ENCODE measurements at regions not wholly inside any gene's neighbourhood (a gene's known extent, or its start where the extent isn't known, plus 50 kb on each side); places are given as distances from the start of the nearest gene placed in this dataset.

DNA sequence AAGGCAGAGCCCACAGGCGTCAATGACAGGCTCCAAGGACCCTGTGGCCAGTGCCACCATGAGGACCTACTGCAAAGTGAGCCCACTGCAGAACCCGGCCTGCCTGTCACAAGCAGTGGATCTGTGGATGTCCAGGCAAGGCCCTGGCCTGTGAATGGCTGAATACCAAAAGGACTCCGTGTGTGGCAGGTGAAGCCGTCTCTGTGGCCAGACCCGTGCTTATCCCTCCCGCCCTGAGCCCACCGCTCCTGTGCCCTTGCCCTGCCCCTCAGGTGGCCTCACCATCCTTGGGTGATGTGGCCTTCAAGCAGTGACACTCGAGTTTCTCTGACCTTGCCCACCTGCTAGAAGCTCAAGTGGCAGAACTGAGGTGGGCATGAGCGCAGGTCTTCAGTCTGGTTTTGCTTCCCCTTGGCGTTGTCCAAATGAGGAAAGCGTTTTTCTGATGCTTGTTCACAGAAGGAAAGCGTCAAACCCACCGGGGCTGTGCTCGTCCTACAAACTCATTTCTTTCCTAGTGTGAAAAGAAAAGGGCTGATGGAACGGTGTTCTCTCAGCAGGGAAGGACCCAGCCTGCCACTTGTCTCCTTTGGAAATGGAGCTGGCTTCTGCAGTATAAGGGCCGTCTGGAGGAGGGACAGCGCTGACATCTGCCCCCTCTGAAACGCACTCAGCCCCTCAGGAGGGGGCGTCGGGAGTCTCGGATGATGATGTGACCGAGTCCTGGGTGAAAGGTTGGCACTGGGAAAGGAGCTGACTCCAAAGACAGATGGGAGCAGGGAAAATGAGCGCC, 377.7 kb upstream of the IRX4 start:
- Histone ChIP-seq H3K4me3 (no peak overlapping the region), H3K9ac (no peak overlapping the region), H4K20me1 (ENCODE audit: low read depth) (no peaks in the 10 kb centered on the region), H3K27ac (no peak overlapping the region), H3K4me2 (no peak overlapping the region), H3K4me1 (no peaks in the 10 kb centered on the region), H3K27me3 (no peaks in the 10 kb centered on the region), H3K36me3 (no peaks in the 10 kb centered on the region), H3F3A (ENCODE audit: low read depth) (no peaks in the 10 kb centered on the region), H3K79me2 (ENCODE audit: low read depth) (no peaks in the 10 kb centered on the region), H3K9me3 (ENCODE audit: low read depth) (no peaks in the 10 kb centered on the region), H2AFZ (replicated peaks) (no peak overlapping the region)
- H3K9me3 Mint-ChIP-seq: peaks cover 2% of the 10 kb centered on the region
- H3K4me3 Mint-ChIP-seq: no peak overlapping the region
- no peaks in the 10 kb centered on the region for H3K36me3 Mint-ChIP-seq
- no peak overlapping the region for H3K27ac Mint-ChIP-seq
- peaks cover 15% of the 10 kb centered on the region for H3K4me1 Mint-ChIP-seq
- TF ChIP-seq EZH2phosphoT487 (IDR thresholded peaks at IDR 0.05): no peak
- TF ChIP-seq EZH2 (IDR thresholded peaks at IDR 0.05): no peak
- TF ChIP-seq, protein P1, sequence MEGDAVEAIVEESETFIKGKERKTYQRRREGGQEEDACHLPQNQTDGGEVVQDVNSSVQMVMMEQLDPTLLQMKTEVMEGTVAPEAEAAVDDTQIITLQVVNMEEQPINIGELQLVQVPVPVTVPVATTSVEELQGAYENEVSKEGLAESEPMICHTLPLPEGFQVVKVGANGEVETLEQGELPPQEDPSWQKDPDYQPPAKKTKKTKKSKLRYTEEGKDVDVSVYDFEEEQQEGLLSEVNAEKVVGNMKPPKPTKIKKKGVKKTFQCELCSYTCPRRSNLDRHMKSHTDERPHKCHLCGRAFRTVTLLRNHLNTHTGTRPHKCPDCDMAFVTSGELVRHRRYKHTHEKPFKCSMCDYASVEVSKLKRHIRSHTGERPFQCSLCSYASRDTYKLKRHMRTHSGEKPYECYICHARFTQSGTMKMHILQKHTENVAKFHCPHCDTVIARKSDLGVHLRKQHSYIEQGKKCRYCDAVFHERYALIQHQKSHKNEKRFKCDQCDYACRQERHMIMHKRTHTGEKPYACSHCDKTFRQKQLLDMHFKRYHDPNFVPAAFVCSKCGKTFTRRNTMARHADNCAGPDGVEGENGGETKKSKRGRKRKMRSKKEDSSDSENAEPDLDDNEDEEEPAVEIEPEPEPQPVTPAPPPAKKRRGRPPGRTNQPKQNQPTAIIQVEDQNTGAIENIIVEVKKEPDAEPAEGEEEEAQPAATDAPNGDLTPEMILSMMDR (IDR thresholded peaks at IDR 0.05): no peak
- no peak for DNase-seq (ENCODE audit: low spot score)
- H3K27me3 Mint-ChIP-seq (ENCODE audit: insufficient read depth, low read depth): peaks cover 16% of the 10 kb centered on the region

DNA sequence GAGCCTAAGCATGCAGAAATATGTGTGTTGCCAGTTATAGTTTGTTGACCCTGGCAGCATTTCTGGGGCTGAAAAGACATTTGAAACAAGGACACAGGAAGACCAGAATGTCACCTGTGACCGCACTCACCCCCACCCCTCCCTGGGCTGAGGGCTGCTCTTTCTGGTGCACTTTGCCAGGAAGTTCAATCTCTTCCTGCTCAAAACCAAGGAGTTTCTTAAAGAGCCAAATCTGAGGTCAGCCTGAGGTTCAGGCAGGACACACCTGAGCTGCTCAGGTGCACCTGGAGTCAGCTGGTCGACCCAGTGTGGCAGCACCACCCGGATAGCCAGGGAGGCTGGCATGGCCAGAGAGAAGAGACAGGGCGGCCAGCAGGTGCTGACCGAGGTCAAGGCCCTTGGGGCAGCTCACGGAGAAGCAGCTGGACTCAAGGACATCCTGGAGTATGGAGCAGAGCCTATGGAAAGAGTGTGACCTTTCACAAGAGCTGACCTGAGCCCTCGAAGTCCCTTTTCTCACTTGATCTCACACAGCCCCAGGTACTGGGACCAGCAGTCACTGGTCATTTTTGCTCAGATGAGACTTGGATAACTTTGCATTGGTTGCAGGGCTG, 376.9 kb upstream of the IRX4 start:
- no peaks in the 10 kb centered on the region for H3K79me2 ChIP-seq (ENCODE audit: low read depth)
- no peaks in the 10 kb centered on the region for H3K27me3 ChIP-seq
- Mint-ChIP-seq H3K27me3 (ENCODE audit: insufficient read depth, low read depth) (peaks cover 16% of the 10 kb centered on the region), H3K9me3 (peaks cover 1% of the 10 kb centered on the region), H3K4me3 (no peak overlapping the region), H3K36me3 (no peaks in the 10 kb centered on the region), H3K4me1 (peaks cover 23% of the 10 kb centered on the region), H3K27ac (peak overlapping the region; percentile 37)
- no peaks in the 10 kb centered on the region for H3K4me1 ChIP-seq
- H3K36me3 ChIP-seq: no peaks in the 10 kb centered on the region
- no peak for DNase-seq (ENCODE audit: low spot score)
- TF ChIP-seq, protein P1 (IDR thresholded peaks at IDR 0.05): no peak
- no peak overlapping the region for H3K4me2 ChIP-seq
- H3K9me3 ChIP-seq (ENCODE audit: low read depth): no peaks in the 10 kb centered on the region
- no peak overlapping the region for H3K27ac ChIP-seq
- no peak overlapping the region for H3K4me3 ChIP-seq
- H2AFZ ChIP-seq (replicated peaks): no peak overlapping the region
- H4K20me1 ChIP-seq (ENCODE audit: low read depth): no peaks in the 10 kb centered on the region
- H3F3A ChIP-seq (ENCODE audit: low read depth): no peaks in the 10 kb centered on the region
- H3K9ac ChIP-seq: no peak overlapping the region

DNA sequence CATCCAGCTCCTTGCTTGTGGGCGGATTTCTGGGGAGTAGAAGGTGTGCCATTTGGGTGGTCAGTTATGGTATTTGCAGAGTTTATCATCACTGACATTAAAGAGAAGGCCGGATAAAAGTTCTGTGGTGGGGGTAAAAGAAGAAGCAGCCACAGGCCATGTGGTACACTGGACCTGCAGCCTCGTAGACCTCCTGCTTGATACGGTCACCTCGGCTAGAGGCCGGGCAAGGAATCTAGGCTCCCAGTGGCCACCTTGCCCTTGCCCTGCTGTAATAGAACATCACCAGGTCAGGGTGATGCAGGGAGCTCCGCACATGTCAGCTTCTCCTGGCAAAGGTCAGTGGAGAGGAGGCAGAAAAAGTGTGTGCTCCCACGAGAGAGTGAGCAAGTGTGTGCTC, 376.1 kb upstream of the IRX4 start:
- Mint-ChIP-seq H3K4me3 (no peak overlapping the region), H3K9me3 (no peaks in the 10 kb centered on the region), H3K4me1 (peaks cover 28% of the 10 kb centered on the region), H3K27me3 (ENCODE audit: insufficient read depth, low read depth) (peaks cover 16% of the 10 kb centered on the region), H3K27ac (peak overlapping the region; percentile 5), H3K36me3 (no peaks in the 10 kb centered on the region)
- TF ChIP-seq, protein P1 (IDR thresholded peaks at IDR 0.05): no peak
- TF ChIP-seq EZH2 (IDR thresholded peaks at IDR 0.05) (no peak), EZH2phosphoT487 (IDR thresholded peaks at IDR 0.05) (no peak)
- no peak overlapping the region for H3K4me3 ChIP-seq
- H4K20me1 ChIP-seq (ENCODE audit: low read depth): no peaks in the 10 kb centered on the region
- H2AFZ ChIP-seq (replicated peaks): no peak overlapping the region
- no peaks in the 10 kb centered on the region for H3K36me3 ChIP-seq
- H3K9me3 ChIP-seq (ENCODE audit: low read depth): no peaks in the 10 kb centered on the region
- no peaks in the 10 kb centered on the region for H3K27me3 ChIP-seq
- H3F3A ChIP-seq (ENCODE audit: low read depth): no peaks in the 10 kb centered on the region
- no peak overlapping the region for H3K4me2 ChIP-seq
- H3K9ac ChIP-seq: no peak overlapping the region
- H3K27ac ChIP-seq: no peak overlapping the region
- no peaks in the 10 kb centered on the region for H3K4me1 ChIP-seq
- H3K79me2 ChIP-seq (ENCODE audit: low read depth): no peaks in the 10 kb centered on the region
- no peak for DNase-seq (ENCODE audit: low spot score)

All from neural progenitor cell (in vitro differentiated cells).